ENCODE measurements at regions not wholly inside any gene's neighbourhood (a gene's known extent, or its start where the extent isn't known, plus 50 kb on each side); places are given as distances from the start of the nearest gene placed in this dataset.

DNA sequence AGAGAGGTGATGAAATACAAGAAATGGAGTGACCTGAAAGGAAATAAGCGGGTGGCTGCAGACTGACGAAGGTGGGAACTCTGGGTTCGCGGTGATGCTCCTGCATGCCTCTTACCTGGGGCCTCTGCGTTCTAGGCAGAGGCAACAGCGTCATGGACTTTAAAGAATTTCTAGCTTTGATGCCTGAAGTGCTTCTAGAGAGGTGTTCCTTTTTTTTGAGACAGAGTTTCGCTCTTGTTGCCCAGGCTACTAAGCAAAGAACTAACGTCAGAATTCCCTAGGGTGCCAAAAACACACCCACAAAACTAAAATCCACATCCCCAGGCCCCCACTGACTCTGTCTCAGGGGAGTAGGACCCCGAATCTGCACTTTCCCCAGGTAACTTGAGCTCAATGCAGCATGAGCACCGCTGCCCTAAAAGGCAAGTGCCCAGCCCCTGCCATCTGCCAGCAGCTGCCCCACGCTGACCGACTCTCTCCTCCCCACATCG lies 110.5 kb upstream of the ID2 start:
- TF ChIP-seq, protein P1, sequence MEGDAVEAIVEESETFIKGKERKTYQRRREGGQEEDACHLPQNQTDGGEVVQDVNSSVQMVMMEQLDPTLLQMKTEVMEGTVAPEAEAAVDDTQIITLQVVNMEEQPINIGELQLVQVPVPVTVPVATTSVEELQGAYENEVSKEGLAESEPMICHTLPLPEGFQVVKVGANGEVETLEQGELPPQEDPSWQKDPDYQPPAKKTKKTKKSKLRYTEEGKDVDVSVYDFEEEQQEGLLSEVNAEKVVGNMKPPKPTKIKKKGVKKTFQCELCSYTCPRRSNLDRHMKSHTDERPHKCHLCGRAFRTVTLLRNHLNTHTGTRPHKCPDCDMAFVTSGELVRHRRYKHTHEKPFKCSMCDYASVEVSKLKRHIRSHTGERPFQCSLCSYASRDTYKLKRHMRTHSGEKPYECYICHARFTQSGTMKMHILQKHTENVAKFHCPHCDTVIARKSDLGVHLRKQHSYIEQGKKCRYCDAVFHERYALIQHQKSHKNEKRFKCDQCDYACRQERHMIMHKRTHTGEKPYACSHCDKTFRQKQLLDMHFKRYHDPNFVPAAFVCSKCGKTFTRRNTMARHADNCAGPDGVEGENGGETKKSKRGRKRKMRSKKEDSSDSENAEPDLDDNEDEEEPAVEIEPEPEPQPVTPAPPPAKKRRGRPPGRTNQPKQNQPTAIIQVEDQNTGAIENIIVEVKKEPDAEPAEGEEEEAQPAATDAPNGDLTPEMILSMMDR (IDR thresholded peaks at IDR 0.05) = no peak
- TF ChIP-seq POLR2AphosphoS5 (IDR thresholded peaks at IDR 0.05) = no peak
